GM21717 (cell line): ENCODE measurements at regions not wholly inside any gene's neighbourhood (a gene's known extent, or its start where the extent isn't known, plus 50 kb on each side); places are given as distances from the start of the nearest gene placed in this dataset.
A peak's percentile ranks its signal among the peaks of the same experiment; 100 is the strongest.
"Not testable (repeated sequence)": the region's sequence is repeated elsewhere in the genome, so short reads cannot be mapped to it uniquely, and the experiment has no call there.

Experiments
- ATAC-seq: cut with Tn5 transposase; IDR thresholded peaks from one replicate; pipeline ENCODE4 v1.9.1; 2021; ENCODE audit warnings: mild to moderate bottlenecking, moderate library complexity; ENCODE audit not compliant: unreplicated experiment

- no peak for ATAC-seq
Observed at GRCh38 chr12:11535127-11535526, 114.3 kb upstream of the ETV6 start.

GRCh38 chr12:11539156-11539555, 110.3 kb upstream of the ETV6 start:
- no peak for ATAC-seq

DNA sequence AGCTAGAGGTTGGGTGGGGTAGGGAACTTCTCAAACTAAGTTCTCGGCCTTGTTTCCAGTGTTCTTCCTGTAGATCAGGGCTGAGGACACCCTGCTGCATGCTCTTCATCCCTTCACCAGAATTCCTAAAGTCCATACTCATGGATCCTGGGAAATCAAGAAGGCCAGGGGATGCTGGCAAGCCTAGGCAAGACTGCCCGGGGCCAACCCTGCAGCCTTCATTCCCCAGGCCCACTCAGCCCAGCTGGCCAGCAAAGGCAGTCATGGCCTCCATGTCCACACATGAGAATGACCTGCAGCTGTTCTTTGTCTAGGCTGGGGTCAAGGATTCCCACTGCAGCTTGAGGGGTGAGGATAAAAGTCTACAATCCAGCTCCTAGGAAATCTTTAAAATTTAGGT, 109.3 kb upstream of the ETV6 start:
- no peak for ATAC-seq

- no peak for ATAC-seq
Observed at GRCh38 chr12:11540615-11541310, 108.7 kb upstream of the ETV6 start.

DNA sequence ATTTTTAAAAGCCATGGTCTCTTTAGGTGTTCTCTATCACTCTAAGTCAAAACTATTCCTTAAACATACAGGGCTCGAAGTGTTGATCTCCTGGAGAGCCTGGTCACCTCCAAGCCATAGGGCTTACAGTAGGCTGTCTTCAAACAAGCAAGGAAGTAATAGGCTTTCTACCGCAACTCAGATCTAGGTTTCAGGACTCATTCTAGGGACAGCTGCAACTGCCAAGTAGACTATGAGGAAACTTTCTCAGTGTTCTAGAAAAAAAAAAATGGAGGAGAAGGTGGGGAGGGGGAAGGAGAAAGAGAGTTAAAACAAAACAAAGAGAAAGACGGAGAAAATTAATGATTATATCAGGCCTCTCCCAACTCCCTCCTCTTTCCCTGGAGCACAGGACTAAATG, 106.9 kb upstream of the ETV6 start:
- no peak for ATAC-seq

- ATAC-seq = no peak
Observed at GRCh38 chr12:11543457-11544158, 105.9 kb upstream of the ETV6 start.

DNA sequence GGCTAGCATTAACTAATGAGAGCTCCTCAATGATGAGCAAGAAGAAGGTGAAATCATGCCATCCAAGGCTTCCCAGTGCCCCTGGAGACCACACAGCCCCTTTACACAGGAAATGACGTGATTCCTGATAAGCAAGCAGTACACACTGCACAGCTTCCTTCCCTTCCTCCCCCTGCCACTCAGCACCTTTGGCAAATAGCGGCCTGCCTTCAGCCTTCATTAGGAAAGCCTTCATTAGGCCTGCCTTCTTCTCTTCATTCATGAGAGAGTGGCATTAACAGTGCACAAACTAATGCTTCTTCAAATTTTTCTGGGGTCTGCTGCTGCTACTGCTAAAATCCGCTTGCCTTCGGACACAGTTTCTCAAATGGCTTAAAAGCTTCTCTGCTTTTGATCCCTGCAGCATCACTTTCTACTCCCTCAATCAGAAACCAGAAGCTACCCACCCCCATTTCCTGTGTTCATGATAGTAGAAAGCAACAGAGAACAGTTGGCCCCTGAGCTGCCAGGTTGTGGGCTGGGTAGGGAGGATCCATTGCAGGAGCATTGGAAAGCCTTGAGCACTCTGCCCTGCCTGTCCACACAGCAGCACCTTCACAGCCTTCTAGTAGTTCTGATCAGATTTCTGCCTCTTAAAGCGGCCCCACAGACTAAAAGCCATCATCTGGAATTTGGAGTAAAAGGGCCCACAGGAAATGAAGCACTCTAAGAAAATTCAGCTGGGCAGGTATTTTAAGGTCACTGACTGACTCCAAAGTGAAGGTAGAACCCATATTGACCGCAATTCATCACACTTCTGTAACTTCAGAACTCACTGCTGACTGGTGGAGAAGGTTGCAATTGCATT, 103.8 kb upstream of the ETV6 start:
- ATAC-seq = peak; percentile 76

- ATAC-seq = not testable (repeated sequence)
Observed at GRCh38 chr12:11546582-11547270, 102.7 kb upstream of the ETV6 start.

DNA sequence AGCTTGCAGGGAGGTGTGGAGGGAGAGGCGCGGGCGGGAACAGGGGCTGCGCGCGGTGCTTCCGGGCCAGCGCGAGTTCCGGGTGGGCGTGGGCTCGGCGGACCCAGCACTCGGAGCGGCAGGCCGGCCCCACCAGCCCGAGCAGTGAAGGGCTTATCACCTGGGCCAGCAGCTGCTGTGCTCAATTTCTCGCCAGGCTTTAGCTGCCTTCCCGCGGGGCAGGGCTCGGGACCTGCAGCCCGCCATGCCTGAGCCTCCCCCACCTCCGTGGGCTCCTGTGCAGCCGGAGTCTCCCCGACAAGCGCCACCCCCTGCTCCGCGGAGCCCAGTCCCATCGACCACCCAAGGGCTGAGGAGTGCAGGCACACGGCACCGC, 102.2 kb upstream of the ETV6 start:
- not testable (repeated sequence) for ATAC-seq

- ATAC-seq = no peak
Observed at GRCh38 chr12:11549119-11549518, 100.4 kb upstream of the ETV6 start.

DNA sequence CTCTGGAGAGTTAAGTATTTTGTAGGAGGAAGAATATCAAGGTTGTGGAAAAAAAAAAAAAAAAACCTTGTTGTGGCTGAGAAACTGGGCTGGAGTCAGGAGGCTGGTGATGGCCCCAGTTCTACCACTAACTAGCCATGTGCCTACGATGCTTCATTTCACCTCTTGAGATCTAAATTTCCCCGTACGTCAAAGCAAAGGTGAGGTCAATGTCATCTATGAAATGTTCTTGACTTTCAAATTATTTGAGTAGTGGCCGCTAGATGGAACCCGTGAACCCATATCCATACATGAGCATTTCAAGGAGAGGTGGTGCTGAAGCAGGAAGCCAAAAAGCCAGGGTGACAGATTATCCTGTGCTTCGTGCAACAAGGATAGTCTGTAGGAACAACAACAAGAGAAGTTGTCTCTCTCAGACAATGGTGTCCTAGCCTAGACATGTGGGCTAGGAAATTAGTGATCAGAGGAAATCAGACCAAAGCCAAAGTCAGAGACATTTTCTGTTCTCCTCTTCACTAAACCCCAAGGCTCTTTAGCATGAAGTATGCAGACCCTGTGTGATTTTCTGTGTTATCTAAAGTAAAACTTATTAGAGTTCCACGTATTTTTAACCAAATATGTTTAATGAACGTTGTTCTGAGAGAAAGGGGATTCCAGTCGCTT, 95.5 kb upstream of the ETV6 start:
- peak; percentile 52 for ATAC-seq

GRCh38 chr12:11555195-11555594, 94.3 kb upstream of the ETV6 start:
- no peak for ATAC-seq

GRCh38 chr12:11555743-11556625, 93.5 kb upstream of the ETV6 start:
- ATAC-seq = no peak

GRCh38 chr12:11556682-11557081, 92.8 kb upstream of the ETV6 start:
- ATAC-seq = no peak

DNA sequence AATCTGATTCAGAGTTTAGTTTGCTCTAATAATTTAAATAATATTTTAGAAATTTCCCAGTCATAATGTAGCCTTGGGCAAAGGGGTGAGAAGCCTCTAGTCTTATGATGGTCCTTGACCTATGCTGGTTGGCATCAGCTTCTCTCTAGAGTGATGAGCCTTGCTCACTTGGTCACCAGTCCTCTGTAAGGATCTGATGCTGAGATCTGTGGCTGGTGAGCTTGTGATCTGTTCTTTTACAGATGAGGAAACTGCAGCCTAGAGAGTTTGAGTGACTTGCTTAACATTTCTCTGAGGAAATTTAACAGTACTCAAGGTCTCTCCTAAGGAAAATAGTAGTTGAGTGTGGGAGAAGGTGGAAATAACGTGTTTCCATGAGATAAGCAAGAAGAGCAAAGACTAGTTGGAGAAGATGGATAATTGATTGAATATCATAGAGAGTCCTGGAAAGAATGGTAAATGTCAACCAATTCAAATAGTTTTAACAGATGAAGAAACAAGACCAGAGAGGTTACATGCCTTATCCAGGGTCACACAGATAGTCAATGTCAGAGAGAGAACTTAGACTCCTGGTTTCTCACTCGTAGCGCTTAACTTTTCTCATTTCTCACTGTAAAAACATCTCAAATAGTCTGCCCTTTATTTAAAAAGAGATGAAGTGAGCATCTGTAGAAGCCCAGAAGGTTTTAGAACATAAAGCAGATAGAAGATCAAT, 89.7 kb upstream of the ETV6 start:
- ATAC-seq = no peak

DNA sequence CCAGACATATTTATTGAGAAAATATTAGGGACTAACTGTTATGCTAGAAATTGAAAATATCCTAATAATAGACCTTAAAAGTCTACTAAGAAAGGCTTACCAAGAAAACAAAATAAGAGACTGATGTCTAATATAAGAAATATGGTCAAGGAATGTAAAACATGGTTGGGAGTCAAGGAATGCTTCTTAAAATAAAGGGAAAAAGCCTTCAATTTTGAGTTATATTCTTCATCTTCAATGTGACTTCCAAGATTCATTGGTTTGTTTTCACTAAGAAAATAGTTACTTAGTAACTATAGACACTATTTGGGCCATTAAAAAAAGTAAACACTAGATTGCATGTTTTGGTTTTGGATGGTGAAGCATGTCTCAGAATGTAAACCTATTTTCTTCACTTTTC, 88.1 kb upstream of the ETV6 start:
- ATAC-seq = no peak

- ATAC-seq = no peak
Observed at GRCh38 chr12:11563785-11564739, 85.4 kb upstream of the ETV6 start.
